HG03025 (cell line): ENCODE measurements at regions not wholly inside any gene's neighbourhood (a gene's known extent, or its start where the extent isn't known, plus 50 kb on each side); places are given as distances from the start of the nearest gene placed in this dataset.
"Not testable (repeated sequence)": the region's sequence is repeated elsewhere in the genome, so short reads cannot be mapped to it uniquely, and the experiment has no call there.

ENCODE experiments used
- ATAC-seq: cut with Tn5 transposase; IDR thresholded peaks from one replicate; pipeline ENCODE4 v1.9.1; 2021; ENCODE audit warnings: mild to moderate bottlenecking, moderate library complexity; ENCODE audit not compliant: unreplicated experiment, low FRiP score

DNA sequence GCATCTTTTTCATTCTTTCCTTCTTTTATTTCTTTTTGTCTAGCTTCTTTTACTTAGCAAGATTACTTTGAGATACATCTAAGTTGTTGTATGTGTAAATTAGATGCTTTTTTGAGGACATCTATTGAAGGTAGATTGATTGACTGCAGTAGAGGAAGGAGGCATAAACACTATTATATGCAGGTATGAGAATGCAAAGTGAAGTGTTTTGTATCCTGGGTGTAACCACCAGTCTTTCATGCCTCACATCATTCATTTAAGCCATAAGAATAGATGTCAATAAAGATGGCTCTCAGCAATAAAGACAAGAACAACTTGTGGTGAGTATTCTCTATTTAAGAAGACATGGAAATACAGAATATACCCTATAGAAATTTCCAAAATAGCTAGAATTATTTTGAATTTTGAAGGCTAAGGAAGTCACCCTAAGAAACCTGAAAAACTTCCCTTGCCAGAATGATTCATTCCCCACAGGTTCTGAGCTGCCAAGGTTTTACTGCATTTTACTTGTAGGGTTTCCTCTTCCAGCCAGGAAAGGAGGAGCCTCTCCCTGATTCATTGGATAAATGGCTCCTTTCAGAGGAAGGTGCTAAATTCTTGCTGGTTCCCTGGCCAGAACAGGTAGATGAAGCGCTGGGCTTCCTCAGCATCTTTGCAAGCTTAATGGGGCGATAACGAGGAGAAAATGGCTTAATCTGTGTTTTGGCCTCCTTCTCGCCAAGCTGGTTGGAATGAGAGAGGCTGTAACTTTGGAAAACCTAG, 279.8 kb upstream of the SLC14A2 start:
- ATAC-seq, result no peak

DNA sequence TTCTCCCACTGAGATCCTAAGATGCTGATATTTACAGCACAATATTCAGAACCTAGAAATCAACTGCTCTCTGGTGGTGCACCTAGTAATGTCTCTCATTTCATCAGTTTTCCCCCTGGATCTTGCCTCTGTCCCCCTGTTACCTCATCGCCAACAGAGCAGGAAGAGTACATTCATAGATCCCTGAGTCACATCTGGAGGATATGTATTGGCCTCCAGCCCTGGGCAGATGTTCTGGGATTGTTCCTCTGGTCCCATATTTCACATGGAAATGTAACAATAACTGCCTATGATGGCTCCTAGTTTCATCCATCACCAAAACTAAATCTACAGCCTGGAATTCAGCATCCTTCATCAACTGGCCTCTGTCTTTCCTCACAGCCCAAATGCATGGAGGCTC, 278.8 kb upstream of the SLC14A2 start:
- no peak for ATAC-seq

DNA sequence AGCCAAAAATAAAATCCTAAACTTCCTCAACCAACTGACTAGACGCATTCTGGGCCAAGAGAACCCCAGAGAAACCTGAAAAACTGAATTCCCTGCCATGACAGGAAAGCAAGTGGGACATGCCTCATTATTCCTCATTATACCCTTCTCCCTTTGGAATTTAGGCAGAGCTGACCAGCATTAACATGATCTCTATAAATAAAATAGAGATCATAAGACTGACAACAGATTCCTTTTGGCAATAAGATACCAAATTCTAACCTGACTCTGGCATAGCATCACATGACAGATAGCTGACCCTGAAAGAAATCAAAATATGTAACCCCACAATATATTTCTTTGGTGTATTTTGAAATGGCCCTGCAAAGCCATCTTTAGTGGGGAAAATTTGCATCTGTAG, 277.8 kb upstream of the SLC14A2 start:
- no peak for ATAC-seq

DNA sequence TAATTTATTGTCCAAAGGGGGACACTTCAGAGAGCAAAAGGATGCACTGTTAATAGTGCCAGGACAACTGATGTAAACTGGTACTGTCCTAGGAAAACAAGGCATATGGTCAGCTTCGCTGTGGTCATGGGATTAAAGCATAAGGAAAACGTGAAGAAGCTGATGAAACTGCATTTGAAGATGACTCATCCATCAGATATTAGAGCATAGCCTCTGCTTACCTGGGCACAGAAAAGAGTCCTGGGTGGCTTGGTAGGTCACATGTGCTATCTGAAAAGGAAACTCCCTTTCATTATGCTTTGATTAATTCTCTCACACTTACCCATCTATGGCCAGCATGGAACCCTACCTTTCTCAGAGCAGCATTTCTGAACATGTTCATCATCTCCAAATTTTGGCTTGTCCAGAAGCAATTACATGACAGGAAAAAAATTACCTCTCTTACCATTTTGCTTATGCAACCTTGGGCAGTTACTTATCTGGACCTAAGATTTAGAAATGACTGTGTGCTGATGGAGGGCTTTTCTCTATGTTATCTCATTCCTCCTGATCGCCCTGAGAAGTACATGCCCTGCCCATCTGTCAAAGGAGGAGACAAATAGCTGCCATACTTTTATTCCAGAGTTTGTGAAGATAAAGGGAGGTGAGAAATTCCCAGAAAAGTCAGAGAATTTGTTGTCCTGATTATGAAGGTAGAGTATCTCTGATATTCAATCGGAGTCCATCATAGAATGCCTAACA, 275.3 kb upstream of the SLC14A2 start:
- no peak for ATAC-seq

DNA sequence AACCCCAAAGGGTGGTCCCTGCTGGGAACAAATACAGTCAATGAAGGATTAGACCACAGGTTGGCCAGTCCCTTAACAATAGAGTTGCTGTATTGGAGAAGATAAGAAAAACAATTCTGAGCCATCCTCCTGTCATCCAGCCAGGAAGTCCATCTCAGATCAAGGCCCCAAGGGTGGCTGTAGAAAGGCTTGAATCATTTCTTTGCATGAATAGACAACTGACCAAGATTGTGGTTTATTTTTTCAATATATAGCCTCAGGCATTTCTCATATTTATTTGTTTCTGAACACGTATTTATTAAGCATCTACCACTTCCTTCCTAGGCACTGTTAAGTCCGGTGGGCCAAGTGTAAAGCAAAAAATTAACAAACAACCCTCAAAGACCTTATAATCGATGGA, 274.4 kb upstream of the SLC14A2 start:
- no peak for ATAC-seq

DNA sequence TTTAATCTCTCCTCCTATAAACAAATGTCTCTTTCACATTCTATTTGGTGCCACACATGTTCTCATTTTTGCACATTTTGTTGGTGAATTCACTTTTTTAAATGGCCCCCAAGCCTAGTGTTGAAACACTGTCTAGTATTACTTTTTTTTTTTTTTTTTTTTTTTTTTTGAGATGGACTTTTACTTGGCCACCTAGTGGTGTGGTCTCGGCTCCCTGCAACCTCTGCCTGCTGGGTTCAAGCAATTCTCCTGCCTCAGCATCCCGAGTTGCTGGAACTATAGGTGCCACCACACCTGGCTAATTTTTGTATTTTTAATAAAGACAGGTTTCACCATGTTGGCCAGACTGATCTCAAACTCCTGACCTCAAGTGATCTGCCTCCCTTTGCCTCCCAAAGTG, 273.8 kb upstream of the SLC14A2 start:
- no peak for ATAC-seq

DNA sequence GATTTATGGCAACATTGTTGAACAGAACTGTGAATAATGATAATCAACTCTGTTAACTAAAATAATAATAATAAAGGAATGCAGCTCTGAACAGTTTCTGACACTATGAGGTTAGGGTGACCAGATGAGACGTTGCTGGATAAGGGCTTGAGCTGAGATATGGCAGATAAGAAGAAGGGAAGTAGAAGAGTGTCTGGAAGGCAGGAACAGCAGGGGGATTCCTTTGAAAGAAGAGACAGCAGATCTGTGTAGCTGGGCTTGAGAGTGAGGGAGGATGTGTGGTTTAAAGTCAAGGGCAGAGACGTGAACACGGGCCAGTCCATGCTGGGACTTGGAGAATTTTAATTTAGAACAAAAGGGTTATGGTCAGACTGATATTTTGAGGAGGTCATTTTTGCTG, 273.1 kb upstream of the SLC14A2 start:
- no peak for ATAC-seq

DNA sequence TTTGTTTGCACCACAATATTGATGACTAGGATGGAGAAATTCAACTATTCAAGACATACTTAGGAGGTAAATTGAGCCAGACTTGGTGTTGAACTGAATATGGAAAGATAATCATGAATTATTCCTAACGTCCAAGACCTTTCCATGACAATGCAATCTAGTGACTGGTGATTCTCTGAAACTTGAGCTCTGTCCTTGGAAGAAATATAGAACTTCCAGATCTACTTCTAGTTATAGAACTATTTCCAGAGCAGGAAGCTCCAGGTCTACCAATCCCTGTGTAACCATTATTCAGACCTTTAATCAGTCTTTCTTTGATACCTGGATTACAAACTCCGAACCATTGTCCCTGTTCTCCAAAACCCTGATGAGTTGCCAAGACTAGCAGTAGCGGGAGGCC, 272.6 kb upstream of the SLC14A2 start:
- no peak for ATAC-seq

DNA sequence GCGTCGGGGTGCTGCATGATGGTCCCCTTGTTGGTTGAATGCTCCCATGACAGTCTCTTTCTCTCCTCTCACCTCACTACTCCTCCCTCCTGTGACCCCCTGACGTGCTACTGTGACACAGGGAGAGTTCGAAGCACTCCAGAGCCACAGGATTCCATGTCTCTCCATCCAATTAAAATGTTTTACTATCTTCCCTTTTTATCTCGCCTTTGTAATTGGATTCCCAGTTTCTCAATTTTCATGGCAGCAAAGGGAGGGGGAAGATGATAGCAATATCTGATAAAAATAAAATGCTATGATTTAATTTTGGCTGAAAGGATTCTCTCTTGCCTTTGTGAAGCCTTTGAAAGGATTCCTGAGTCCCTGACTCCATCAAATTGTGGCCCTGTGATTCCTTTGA, 271.9 kb upstream of the SLC14A2 start:
- ATAC-seq, result no peak

DNA sequence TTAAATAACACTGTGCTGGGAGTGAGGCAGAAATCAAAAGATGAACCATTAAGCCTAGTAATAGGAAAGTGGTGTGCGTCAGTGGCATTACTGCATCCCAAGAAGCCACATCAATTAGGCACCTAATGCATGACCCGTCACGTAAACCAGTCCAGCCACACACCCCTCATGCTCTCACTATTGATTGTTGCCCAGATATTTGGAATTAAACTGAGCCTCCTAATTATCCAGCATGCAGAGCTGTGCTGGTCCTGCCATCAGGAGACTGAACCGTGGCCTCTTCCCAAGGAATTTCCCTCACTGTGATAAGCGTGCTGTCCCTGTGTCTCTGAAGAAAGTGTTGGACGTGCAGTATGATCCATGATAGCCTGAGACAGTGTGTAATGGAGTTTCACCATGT, 270.6 kb upstream of the SLC14A2 start:
- ATAC-seq, result not testable (repeated sequence)

DNA sequence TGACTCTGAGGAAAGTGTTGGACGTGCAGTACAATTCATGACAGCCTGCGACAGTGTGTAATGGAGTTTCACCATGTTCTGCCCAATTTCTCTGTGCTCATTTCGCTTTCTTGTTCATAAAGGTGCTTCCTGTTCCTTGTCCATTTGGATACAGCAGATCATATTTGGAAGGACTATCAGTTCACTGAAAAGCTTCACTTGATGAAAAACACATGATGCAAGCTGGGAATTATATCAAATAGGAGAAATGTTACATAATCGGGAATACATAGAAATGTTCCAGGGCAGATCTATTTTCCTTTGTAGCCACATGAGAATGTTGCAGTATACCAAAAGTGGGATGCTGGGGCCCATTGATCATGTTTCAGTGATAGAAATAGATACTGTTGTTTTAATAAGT, 266.3 kb upstream of the SLC14A2 start:
- no peak for ATAC-seq

DNA sequence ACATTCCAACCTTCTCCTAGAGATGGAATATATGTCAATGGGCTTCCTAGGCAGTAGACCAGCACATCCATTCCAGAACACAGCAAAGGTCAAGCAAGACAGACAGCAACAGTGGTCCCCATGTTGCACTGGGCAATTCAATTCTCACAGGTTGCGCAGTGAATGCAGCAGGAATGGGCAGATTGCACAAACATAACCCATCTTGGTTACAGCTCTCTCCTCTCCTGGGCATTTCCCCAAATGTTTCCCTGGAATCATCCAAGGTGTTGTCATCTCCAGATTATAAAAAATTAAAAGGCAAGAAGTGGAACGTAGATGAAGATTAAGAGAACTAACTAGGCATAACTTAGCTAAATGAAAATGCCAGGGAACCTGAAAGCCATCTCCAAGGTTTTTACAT, 265.8 kb upstream of the SLC14A2 start:
- no peak for ATAC-seq

DNA sequence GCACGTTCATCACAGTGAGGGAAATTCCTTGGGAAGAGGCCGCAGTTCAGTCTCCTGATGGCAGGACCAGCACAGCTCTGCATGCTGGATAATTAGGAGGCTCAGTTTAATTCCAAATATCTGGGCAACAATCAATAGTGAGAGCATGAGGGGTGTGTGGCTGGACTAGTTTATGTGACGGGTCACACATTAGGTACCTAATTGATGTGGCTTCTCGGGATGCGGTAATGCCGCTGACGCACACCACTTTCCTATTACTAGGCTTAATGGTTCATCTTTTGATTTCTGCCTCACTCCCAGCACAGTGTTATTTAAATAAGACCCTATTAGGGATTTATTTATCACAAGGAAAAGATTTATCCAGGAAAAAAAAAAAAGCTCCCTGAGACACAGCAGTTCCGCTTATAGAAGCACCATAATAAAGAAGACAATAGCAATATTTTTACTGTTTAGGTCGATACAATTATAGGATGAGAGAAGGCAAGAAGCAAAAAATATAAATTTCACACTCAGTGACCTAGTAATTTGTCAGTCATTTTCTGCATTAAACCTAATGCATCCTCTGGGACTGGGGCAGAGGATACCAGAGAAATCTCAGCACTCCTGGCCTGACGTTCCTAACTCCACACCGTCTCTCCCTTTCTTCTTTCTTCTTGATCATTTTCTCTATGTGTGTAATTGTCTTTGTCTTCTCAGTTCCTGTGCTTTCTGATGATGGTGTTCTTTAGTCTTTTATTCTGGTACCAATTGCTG, 264.7 kb upstream of the SLC14A2 start:
- no peak for ATAC-seq

DNA sequence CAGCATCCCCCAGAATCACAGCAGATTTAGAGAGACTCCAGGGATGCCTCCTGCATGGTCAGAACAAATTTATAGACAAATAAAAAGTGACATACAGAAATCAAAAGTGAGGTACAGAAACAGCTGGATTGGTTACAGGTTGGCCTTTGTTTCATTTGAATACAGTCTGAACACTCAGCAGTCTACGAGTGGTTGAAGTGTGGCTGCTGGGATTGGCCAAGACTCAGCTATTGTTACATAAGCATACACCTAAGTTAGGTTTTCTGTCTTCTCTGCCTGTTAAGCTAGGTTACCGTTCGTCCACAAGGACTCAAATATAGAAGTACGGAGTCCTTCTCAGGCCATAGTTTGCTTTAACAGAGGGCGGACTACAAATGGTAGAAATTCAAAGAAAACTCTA, 262.4 kb upstream of the SLC14A2 start:
- no peak for ATAC-seq

DNA sequence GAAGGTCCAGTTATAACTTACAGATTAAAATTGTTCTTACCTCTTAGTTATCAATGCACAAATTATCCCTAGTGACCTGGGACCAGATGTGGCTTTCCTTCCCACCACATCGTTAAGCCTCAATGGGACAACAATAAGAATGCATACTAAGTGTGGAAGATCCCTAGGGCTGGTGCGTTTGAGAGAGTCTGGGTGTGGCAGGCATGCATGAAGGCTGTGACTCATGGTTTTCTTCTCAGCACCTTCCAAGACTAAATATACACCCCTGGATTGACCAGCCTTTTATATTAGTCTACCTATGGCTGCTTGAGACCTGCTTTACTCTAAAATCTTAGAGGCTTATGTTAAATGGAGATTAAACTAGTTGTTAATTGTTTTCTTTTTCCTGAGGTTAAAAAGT, 261.7 kb upstream of the SLC14A2 start:
- ATAC-seq, result no peak

DNA sequence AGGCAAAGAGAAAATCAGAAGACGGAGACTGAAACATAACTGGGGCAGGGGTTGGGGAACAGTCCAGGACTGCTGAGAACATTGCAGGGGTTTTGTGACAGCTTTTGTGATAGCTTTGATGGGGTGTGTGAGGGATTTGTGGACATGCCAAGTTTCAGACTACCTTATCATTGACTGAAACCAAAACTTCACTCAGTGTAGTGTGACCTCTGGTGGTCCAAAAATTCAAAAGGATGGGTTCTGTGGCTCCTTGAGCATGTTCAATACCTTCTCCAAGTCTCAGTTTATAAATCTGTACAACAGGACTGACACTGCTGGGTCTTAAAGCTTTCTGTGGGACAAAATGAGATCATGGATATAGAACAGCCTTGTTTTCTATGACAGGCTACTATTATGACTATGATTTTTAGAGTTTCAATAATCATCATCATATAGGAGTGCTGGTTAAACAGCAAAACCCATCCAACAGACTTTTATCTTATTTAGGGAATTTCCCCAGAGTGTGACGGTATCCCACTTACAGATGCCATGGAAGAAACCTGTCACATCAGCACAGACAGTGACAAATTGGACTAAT, 259.2 kb upstream of the SLC14A2 start:
- no peak for ATAC-seq

DNA sequence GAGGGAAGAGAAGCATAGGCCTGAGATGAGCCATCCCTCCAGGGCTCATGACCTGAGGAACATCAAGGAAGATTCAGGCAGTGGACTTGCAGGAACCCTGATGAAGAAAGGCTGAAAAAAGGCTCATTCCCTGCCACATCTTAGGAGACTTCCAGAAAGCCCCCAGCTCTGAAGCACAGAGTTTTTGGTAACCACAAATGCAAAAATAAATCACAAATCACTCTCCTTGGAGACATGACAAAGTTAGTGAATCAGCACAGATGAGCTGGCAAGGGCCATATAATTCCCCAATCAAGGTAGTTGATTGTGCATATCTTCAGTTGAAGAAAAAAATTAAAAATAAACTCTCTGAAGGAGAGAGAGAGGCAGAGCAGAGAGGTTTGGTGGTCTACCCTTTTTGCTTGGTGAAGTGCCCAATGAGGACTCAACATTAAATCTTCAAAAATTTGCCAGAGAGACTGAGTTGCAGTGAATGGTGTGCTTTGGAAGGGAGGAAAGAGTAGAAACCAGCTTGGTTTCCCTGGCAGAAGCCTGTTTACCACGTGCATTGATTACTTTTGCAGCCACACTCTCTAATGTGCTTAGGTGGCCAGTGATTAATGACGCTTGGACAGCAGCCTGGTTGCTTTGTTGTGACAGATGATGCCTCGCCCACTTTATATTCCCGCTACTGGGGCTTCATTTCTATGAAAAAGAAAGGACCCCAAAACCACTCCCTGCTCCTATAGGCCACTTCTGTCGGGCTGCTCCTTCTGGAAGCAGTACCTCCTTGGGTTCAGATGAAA, 257.4 kb upstream of the SLC14A2 start:
- no peak for ATAC-seq

DNA sequence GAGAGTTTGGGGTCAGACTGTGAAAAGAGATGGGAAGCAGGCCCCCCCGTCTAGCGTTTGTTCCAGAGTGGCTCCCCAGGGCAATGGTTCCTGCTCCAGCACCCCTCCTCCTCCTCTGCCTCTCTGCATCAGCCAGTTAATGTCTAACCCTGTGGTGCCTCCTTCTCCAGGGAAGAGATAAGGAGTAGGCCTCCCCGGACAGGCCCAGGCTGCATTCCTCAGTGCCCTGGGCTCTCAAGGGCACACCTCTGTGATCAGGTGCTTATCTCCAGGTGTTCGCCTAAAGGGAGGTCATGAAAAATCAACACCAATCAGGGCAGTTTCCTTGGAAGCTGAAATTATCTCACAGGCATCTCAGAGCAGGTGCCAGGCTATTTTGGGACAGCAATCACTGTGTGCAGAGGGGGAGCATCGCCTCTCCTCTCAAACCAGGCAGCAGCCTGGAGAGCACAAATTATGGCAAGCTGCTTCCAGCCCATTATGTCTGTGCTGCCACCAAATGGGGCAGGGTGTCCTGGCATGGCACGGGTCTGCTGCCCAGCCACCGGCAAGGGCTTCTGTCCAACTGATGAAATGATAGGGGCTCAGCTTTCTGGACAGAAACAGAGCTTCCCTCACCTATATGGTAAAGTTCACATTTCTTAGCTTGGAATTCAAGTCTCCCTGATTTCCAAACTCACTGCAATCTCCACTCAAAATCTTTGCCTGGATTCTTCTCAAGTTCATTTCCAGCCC, 255.8 kb upstream of the SLC14A2 start:
- no peak for ATAC-seq

DNA sequence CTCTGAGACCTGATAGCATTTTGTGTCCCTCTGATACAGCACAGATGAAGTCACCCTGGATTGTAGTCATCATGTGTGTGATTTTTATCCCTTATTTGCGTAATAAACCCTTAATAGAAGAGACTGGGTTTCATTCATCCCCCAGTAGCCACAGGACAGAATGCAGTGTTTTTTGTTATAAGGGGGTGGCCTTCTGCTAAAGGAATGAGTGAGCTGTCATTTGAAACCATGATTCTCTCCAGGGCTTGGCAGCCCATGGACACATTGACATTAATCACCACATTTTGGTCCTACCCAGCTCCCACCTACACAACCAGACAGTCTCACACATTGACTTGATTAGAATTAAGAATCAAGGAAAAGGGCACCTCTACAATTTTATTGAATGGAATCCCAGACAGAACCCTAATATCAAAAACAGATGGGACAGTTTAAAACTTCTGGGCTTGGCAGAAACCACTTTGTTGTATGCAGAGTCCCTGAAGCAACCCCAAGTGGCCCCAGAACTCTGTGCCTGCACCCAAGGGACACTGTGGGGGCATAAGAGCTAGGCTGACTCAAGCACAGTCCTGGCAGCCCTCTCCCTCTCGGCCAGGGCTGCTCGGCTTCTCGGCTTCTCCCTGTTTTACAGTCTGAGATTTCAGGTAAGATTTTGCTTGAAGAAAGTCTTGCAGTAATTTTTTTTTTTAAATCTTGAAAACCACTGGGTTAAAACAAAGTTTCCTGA, 254.0 kb upstream of the SLC14A2 start:
- ATAC-seq, result no peak
